ENCODE measurements at regions not wholly inside any gene's neighbourhood (a gene's known extent, or its start where the extent isn't known, plus 50 kb on each side); places are given as distances from the start of the nearest gene placed in this dataset.

- H3K27me3 ChIP-seq: no peaks in the 10 kb centered on the region
- ATAC-seq: peak in 4 of 8 donors; percentile 25 to 61 (median 48)
- peak overlapping the region in 3 of 10 donors; percentile 35 to 78 (median 37) for H3K27ac ChIP-seq
Measured at GRCh38 chr7:81140775-81141174, 221.9 kb upstream of the SEMA3C start.

DNA sequence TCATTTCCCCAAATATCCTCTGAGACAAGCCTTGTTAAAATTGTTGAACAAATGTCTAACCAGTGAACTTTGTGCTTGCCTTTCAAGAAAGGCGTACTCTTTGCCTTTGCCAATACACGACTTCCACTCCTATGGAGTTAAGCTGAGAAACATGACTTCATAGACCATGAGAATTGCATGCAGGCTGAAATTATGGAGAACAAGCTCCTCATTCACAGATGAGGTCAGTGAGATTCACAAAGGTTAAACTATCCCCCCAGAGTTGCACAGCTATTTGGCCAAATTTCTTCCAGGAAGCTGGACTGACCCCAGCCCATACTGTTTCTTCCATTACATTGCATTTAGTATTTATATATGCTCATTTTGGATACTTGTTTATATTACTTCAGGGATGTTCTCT is 221.4 kb upstream of the SEMA3C start:
- intact Hi-C loops (cut with DNase I): no loop called here
- ATAC-seq (peak in 1 of 8 donors; percentile 27), DNase-seq (no peak)
- TF ChIP-seq CTCF (IDR thresholded peaks at IDR 0.05): no peak
- no peaks in the 10 kb centered on the region for H3K9me3 ChIP-seq
- no peaks in the 10 kb centered on the region for H3K36me3 ChIP-seq
- H3K4me1 ChIP-seq: peaks cover 0 to 21% (median 0%) of the 10 kb centered on the region in 9 donors
- H3K27me3 ChIP-seq: no peaks in the 10 kb centered on the region
- no peak overlapping the region for H3K4me3 ChIP-seq
- 72 to 80% methylated on average over 2 of the region's 2 CpGs for WGBS, 2 donors
- H3K27ac ChIP-seq: no peak overlapping the region

More at GRCh38 chr7:81140775-81141174, 221.9 kb upstream of the SEMA3C start:
- 79 to 80% methylated on average over 3 of the region's 3 CpGs for WGBS, 2 donors
- TF ChIP-seq CTCF (IDR thresholded peaks at IDR 0.05): no peak
- Histone ChIP-seq H3K36me3 (no peaks in the 10 kb centered on the region), H3K4me1 (peaks cover 0 to 21% (median 0%) of the 10 kb centered on the region in 9 donors), H3K9me3 (no peaks in the 10 kb centered on the region), H3K4me3 (no peak overlapping the region)
- intact Hi-C loops (cut with DNase I): no loop called here
- DNase-seq: no peak

DNA sequence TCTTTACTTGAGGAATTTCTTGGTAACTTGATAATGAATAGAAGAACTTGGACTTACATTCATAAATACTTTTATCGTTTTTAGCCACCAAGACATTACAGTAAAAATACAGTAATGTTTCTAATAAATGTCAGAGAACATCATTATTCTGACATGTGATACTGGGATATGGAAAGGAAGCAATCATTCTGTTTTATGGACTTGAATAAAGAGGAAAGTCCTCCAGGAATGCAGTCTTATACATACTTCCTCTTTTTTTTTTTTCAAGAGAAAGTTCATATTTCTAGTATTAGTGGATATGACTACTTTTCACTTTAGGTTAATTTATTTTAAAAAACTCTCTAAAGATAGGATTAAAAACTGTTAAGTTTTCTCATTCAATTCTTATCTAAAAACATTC is 220.0 kb upstream of the SEMA3C start:
- DNase-seq (no peak), ATAC-seq (no peak)
- peaks cover 0 to 21% (median 0%) of the 10 kb centered on the region in 9 donors for H3K4me1 ChIP-seq
- no peak for TF ChIP-seq CTCF (IDR thresholded peaks at IDR 0.05)
- no peaks in the 10 kb centered on the region for H3K27me3 ChIP-seq
- 35 to 65% methylated on average over 1 of the region's 1 CpG for WGBS, 2 donors
- no peak overlapping the region for H3K27ac ChIP-seq
- intact Hi-C loops (cut with DNase I): no loop called here
- no peaks in the 10 kb centered on the region for H3K36me3 ChIP-seq
- H3K4me3 ChIP-seq: no peak overlapping the region
- H3K9me3 ChIP-seq: no peaks in the 10 kb centered on the region

GRCh38 chr7:81135324-81135723 is 216.5 kb upstream of the SEMA3C start:
- DNase-seq (no peak), ATAC-seq (no peak)
- no peak overlapping the region for H3K4me3 ChIP-seq
- intact Hi-C loops (cut with DNase I): no loop called here
- WGBS, 2 donors: 66 to 70% methylated on average over 4 of the region's 4 CpGs
- H3K9me3 ChIP-seq: no peaks in the 10 kb centered on the region
- no peaks in the 10 kb centered on the region for H3K36me3 ChIP-seq
- no peaks in the 10 kb centered on the region for H3K27me3 ChIP-seq
- H3K27ac ChIP-seq: no peak overlapping the region
- no peak for TF ChIP-seq CTCF (IDR thresholded peaks at IDR 0.05)
- peaks cover 0 to 9% (median 0%) of the 10 kb centered on the region in 9 donors for H3K4me1 ChIP-seq

Data from heart right ventricle (tissue), 16 donors.